Stromal cell of bone marrow (primary cell): ENCODE measurements at regions not wholly inside any gene's neighbourhood (a gene's known extent, or its start where the extent isn't known, plus 50 kb on each side); places are given as distances from the start of the nearest gene placed in this dataset.
"Not testable (repeated sequence)": the region's sequence is repeated elsewhere in the genome, so short reads cannot be mapped to it uniquely, and the experiment has no call there.

Source experiments
- DNase-seq: peaks from one replicate; pipeline ENCODE4 v3.0.0-alpha.2; 2012; ENCODE audit warnings: low read depth

- DNase-seq = no peak
Observed at GRCh38 chrX:150212672-150213480, 150.2 kb upstream of the MAMLD1 start.

DNA sequence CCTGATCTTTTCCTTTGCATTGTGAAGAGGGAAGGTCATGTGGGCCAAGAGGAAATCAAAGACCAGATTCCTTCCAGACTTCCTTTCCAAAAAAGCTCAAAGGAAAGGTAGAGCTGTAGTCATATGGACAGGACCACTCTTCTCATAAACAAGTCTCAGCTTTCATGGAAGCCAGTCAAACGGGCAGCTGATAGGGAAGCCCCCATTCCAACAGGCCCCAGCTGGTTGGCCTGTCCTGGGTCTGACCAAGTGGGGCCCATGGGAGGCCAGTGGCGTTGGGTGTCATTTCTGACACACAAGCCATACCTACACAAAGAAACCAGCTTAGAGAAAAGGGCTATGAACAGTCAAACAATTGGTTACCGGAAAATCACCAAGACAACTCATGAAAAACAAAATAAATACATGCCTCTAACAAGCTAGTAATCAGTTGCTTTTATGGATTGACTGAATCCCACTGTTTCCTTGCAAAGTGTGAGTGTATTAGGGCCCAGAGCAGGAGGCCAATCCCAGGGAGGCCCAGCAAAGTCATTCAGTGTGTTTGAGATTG, 149.6 kb upstream of the MAMLD1 start:
- DNase-seq = no peak

GRCh38 chrX:150216000-150216399, 147.1 kb upstream of the MAMLD1 start:
- DNase-seq = not testable (repeated sequence)

GRCh38 chrX:150216716-150217115, 146.4 kb upstream of the MAMLD1 start:
- no peak for DNase-seq

GRCh38 chrX:150217609-150218008, 145.5 kb upstream of the MAMLD1 start:
- no peak for DNase-seq

DNA sequence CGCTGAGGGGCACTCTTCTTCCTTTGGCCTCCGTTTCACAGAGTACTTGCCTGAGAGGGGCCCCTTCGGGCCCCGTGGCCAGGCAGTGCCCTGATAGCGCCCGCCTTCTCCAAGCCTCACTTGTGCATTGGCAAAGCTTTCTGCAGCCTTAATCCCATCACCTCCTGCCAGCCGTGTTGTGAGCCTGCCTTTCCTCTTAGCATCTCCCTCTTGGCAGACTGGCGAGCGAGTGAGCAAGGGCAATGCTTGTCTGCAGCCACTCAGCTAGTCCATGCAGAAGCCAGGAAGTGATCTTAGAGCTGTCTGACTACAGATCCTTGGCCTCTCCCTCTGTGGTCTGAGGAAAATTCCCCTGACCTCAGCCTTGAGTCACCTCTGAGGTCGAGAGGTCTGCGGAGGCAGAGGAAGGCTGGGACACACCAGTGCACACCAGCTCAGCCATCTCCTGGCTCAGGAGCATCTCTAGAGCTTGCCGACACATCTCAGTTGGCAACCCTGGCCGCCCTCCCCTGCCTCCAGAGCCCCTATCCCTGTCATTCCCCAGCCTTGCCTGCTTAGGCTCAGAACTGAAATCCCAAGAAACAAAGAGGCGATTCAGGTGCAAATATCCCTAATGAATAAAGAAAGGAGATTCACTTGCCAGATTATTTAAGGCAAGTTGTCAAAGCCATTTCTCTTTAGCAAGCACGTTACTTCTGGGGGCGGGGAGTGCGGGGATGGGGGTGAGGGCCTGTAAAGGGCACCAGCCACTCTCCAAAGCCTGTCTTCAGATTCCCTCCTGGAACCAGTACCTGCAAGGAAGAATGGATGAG, 143.5 kb upstream of the MAMLD1 start:
- peak; percentile 71 for DNase-seq

DNA sequence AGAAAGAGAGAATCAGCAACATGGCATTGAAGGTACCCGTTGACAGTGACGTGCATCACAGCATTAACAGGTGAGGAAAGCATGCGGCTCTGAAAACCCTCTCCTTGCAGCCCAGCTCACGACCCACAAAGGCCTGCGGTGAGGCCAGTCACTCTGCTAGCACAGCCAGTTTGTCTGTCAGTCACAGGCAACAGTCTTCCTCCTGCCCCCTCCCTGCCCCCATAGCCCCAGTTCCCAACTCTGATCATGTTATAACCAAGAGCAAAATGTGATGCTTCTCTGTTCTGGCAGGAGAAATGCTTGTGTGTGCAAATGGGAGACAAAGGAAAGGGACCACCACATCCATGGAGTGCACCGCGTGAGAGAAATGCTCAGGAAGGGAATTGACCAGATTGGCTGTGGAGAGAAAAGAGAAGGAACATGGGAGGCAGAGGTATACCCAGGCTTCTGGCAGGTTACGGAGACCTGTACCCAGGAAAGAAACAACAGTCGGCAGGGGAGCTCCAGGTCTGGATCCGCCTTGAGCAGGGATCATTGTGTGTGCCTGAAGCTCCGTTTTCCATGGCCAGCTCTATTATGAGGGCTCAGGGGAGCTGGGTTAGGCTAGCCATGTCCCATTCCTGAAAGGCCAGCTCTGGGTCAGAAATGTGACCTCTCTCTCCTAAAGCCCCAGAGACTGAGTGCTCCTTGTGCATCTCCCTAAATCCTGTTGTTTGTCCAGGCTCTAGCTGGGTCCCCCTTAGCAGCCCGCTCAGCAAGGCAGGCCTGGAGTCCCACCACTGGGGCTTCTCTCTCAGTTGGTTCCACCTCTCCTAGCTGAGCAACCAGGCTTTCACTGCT, 139.7 kb upstream of the MAMLD1 start:
- DNase-seq = no peak

DNA sequence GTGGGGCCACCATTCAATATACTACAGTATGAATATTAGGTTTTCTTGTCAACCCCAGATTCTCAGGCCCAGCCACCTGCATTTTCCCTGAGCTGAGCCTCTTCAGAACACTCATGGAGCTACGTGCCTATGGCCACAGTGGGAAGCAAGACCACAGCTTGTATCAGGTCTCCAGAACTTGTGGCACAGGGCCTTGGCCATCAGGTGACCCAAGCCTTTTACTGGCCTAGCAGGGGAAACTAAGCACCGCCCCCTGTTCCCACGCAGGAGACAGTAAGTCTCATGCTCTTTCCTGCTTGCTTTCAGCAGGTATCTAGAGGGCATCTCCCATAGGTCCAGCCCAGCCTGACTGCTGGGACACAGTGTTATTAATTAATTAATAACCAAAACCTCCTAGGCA, 138.4 kb upstream of the MAMLD1 start:
- DNase-seq = no peak

GRCh38 chrX:150225266-150225665, 137.9 kb upstream of the MAMLD1 start:
- no peak for DNase-seq

DNA sequence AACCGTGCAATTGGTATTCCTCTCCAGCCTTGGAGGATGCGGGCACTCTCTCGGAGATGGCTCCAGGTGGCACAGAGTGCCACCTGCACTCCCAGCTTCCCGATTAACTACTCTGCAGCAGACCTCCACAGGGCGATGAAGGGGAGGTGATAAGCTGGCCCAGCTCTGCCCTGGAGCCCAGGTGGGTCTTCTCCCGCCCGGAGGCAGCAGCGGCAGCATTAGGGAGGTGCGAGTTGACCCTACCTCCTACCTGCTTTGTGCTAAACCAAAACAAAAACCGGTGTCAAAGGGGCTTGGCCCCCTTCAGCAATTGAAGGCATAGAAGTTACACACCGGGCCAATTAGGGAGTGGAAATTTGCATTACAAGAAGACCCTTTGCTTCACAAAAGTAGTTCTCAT, 137.4 kb upstream of the MAMLD1 start:
- DNase-seq = no peak

DNA sequence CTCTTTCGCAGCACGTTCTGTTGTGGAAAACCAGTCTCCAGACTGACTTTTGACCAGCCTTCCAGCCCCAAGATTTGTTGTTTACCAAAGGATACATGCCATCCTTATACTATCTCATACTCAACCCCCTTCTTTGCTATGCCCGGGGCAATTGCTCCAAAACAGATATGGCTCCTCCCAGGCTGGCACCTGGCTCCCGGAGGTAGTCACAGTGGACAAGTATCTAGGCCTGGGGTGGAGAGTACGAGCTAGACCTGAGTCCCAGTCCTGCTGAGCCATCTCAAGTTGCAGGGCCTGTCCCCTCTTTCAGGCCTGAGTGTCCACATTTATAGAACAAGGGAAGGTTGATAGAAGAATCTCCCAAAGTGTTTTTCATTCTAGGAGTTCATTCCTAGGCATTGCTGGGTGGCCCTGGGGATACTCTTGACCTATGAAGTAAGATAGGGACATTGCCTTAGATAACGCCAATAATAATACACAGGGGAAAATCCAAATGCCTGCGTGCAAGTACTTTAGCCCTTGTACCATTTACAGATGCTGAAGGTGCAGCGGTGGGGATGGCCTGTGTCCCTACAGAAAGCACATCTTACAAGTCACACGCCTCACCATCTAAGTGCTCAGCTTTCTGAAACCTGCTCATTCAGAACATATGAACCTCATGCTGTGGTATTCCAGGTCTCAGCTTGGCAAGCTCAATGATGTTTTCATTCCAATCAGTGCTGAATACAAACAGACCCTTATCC, 136.7 kb upstream of the MAMLD1 start:
- no peak for DNase-seq

GRCh38 chrX:150227321-150227860, 135.7 kb upstream of the MAMLD1 start:
- DNase-seq = no peak

GRCh38 chrX:150227873-150228410, 135.2 kb upstream of the MAMLD1 start:
- DNase-seq = no peak

GRCh38 chrX:150228431-150228830, 134.7 kb upstream of the MAMLD1 start:
- DNase-seq = no peak

- DNase-seq = no peak
Observed at GRCh38 chrX:150229030-150229429, 134.1 kb upstream of the MAMLD1 start.

- DNase-seq = no peak
Observed at GRCh38 chrX:150229481-150229880, 133.6 kb upstream of the MAMLD1 start.

DNA sequence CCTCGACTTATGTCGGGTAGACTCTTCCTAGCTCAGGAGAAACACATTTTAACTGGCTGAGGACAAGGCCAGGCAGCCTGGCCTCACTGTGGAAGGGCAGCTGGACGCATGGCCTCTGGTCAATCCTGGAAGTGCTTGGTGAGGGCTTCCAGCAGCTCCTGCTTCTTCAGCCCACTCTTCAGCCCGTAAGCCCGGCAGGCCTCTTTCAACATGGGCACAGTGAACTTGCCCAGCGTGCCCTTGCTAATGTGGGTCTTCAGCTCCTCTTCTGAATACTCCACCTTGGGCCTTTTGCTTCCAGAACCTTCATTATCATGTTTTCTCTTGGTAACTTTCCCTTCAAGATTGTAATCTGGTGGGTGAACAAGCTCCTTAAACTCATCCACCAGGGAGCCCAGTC, 132.2 kb upstream of the MAMLD1 start:
- not testable (repeated sequence) for DNase-seq

GRCh38 chrX:150231368-150231767, 131.7 kb upstream of the MAMLD1 start:
- not testable (repeated sequence) for DNase-seq

GRCh38 chrX:150232222-150232621, 130.9 kb upstream of the MAMLD1 start:
- DNase-seq = not testable (repeated sequence)

- DNase-seq = no peak
Observed at GRCh38 chrX:150234126-150234525, 129.0 kb upstream of the MAMLD1 start.

DNA sequence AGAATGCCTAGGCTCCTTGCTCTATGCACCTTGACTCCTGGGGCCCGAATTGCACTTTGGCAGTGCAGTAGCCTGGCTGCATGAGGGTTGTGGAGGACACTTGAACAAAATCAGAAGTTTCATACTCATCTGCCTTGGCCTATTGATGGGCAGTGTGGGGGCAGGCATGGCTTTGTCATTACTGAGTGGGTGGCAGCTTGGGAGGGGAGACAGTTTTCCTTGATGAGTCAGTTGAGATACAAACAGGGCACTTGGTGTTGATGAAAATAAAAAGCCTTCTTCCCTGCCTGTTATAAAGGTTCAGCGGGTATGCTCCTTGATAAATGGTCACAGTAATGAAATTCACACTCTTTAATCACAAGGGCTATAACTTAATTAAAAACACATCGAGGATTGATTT, 126.8 kb upstream of the MAMLD1 start:
- DNase-seq = no peak
